ENCODE measurements at regions not wholly inside any gene's neighbourhood (a gene's known extent, or its start where the extent isn't known, plus 50 kb on each side); places are given as distances from the start of the nearest gene placed in this dataset.

GRCh38 chr4:167509551-167509950, 275.3 kb upstream of the SPOCK3 start:
- DNase-seq = no peak

GRCh38 chr4:167524091-167524490, 289.8 kb upstream of the SPOCK3 start:
- no peak for DNase-seq

- no peak for DNase-seq
These were observed 303.5 kb upstream of the SPOCK3 start for GRCh38 chr4:167537761-167538160.

- DNase-seq = no peak
These were observed 307.0 kb upstream of the SPOCK3 start for GRCh38 chr4:167541286-167541685.

GRCh38 chr4:167544391-167544790, 310.1 kb upstream of the SPOCK3 start:
- DNase-seq = no peak

GRCh38 chr4:167550021-167550420, 315.7 kb upstream of the SPOCK3 start:
- no peak for DNase-seq

GRCh38 chr4:167555338-167556022, 321.2 kb upstream of the SPOCK3 start:
- no peak for DNase-seq

- no peak for DNase-seq
These were observed 344.6 kb upstream of the SPOCK3 start for GRCh38 chr4:167578906-167579305.

GRCh38 chr4:167581449-167581965, 347.2 kb upstream of the SPOCK3 start:
- no peak for DNase-seq

- DNase-seq = no peak
These were observed 353.1 kb upstream of the SPOCK3 start for GRCh38 chr4:167587361-167587760.

- DNase-seq = no peak
These were observed 361.6 kb upstream of the SPOCK3 start for GRCh38 chr4:167595898-167596297.

- no peak for DNase-seq
These were observed 367.9 kb upstream of the SPOCK3 start for GRCh38 chr4:167602157-167602556.

- no peak for DNase-seq
These were observed 372.3 kb upstream of the SPOCK3 start for GRCh38 chr4:167606551-167606950.

- DNase-seq = no peak
These were observed 379.1 kb upstream of the SPOCK3 start for GRCh38 chr4:167613381-167613780.

- no peak for DNase-seq
These were observed 380.6 kb upstream of the SPOCK3 start for GRCh38 chr4:167614866-167615265.

GRCh38 chr4:167616476-167616875, 382.2 kb upstream of the SPOCK3 start:
- DNase-seq = no peak

GRCh38 chr4:167622481-167623240, 388.4 kb upstream of the SPOCK3 start:
- DNase-seq = peak; percentile 1

- DNase-seq = no peak
These were observed 388.9 kb upstream of the SPOCK3 start for GRCh38 chr4:167623241-167623572.

GRCh38 chr4:167629272-167629671, 395.0 kb upstream of the SPOCK3 start:
- no peak for DNase-seq

- DNase-seq = no peak
These were observed 408.0 kb upstream of the SPOCK3 start for GRCh38 chr4:167642250-167642649.

- DNase-seq = no peak
These were observed 411.1 kb upstream of the SPOCK3 start for GRCh38 chr4:167645358-167645757.

- no peak for DNase-seq
These were observed 418.0 kb upstream of the SPOCK3 start for GRCh38 chr4:167652267-167652666.

GRCh38 chr4:167688660-167689142, 403.6 kb upstream of the ANXA10 start:
- DNase-seq = no peak

GRCh38 chr4:167702391-167702790, 389.9 kb upstream of the ANXA10 start:
- no peak for DNase-seq
